ENCODE measurements at regions not wholly inside any gene's neighbourhood (a gene's known extent, or its start where the extent isn't known, plus 50 kb on each side); places are given as distances from the start of the nearest gene placed in this dataset.

- Histone ChIP-seq H3K9ac (ENCODE audit: low read length) (no peak overlapping the region), H3K4me2 (ENCODE audit: low read depth, low read length, poor library complexity, severe bottlenecking) (no peak overlapping the region), H3K4me3 (ENCODE audit: insufficient read depth, low read length, poor library complexity, severe bottlenecking) (no peak overlapping the region), H3K9me2 (replicated peaks; ENCODE audit: insufficient read depth, low read length) (0 out of 2 replicates have a peak, but pooled peaks cover 3% of the 10 kb centered on the region), H3F3A (ENCODE audit: insufficient read depth) (no peaks in the 10 kb centered on the region), H3K27me3 (ENCODE audit: low read length) (no peaks in the 10 kb centered on the region), H3K27ac (ENCODE audit: low read depth, low read length) (no peak overlapping the region), H3K9me3 (ENCODE audit: insufficient read depth, low read length) (no peaks in the 10 kb centered on the region), H2AFZ (ENCODE audit: low read depth, low read length, severe bottlenecking) (no peak overlapping the region), H3K36me3 (ENCODE audit: low read length) (no peaks in the 10 kb centered on the region), H3K79me2 (ENCODE audit: insufficient read depth, low read length) (no peaks in the 10 kb centered on the region), H4K20me1 (ENCODE audit: low read depth, low read length) (no peaks in the 10 kb centered on the region)
- TF ChIP-seq CTCF (IDR thresholded peaks at IDR 0.05; ENCODE audit: insufficient read depth, low read length, poor library complexity, severe bottlenecking) (no peak), EZH2phosphoT487 (conservative IDR thresholded peaks at IDR 0.05; ENCODE audit: low read length) (no peak)
Observed at GRCh38 chr2:59428940-59429339, 1124.5 kb downstream of the BCL11A start.

GRCh38 chr2:59427980-59428379, 1125.5 kb downstream of the BCL11A start:
- TF ChIP-seq EZH2phosphoT487 (conservative IDR thresholded peaks at IDR 0.05; ENCODE audit: low read length) (no peak), CTCF (IDR thresholded peaks at IDR 0.05; ENCODE audit: insufficient read depth, low read length, poor library complexity, severe bottlenecking) (no peak)
- Histone ChIP-seq H3K9me2 (replicated peaks; ENCODE audit: insufficient read depth, low read length) (0 out of 2 replicates have a peak, but pooled peaks cover 3% of the 10 kb centered on the region), H3K36me3 (ENCODE audit: low read length) (no peaks in the 10 kb centered on the region), H3K4me3 (ENCODE audit: insufficient read depth, low read length, poor library complexity, severe bottlenecking) (no peak overlapping the region), H3K9ac (ENCODE audit: low read length) (no peak overlapping the region), H3F3A (ENCODE audit: insufficient read depth) (no peaks in the 10 kb centered on the region), H3K4me2 (ENCODE audit: low read depth, low read length, poor library complexity, severe bottlenecking) (no peak overlapping the region), H3K27ac (ENCODE audit: low read depth, low read length) (no peak overlapping the region), H2AFZ (ENCODE audit: low read depth, low read length, severe bottlenecking) (no peak overlapping the region), H3K27me3 (ENCODE audit: low read length) (no peaks in the 10 kb centered on the region), H3K79me2 (ENCODE audit: insufficient read depth, low read length) (no peaks in the 10 kb centered on the region), H3K9me3 (ENCODE audit: insufficient read depth, low read length) (no peaks in the 10 kb centered on the region), H4K20me1 (ENCODE audit: low read depth, low read length) (no peaks in the 10 kb centered on the region)

GRCh38 chr2:59425247-59425646, 1128.2 kb downstream of the BCL11A start:
- Histone ChIP-seq H3K79me2 (ENCODE audit: insufficient read depth, low read length) (no peaks in the 10 kb centered on the region), H3K36me3 (ENCODE audit: low read length) (no peaks in the 10 kb centered on the region), H2AFZ (ENCODE audit: low read depth, low read length, severe bottlenecking) (no peak overlapping the region), H3F3A (ENCODE audit: insufficient read depth) (no peaks in the 10 kb centered on the region), H3K9me3 (ENCODE audit: insufficient read depth, low read length) (no peaks in the 10 kb centered on the region), H3K27me3 (ENCODE audit: low read length) (no peaks in the 10 kb centered on the region), H4K20me1 (ENCODE audit: low read depth, low read length) (no peaks in the 10 kb centered on the region), H3K9me2 (replicated peaks; ENCODE audit: insufficient read depth, low read length) (0 out of 2 replicates have a peak, but pooled peaks cover 3% of the 10 kb centered on the region), H3K9ac (ENCODE audit: low read length) (no peak overlapping the region), H3K4me3 (ENCODE audit: insufficient read depth, low read length, poor library complexity, severe bottlenecking) (no peak overlapping the region), H3K27ac (ENCODE audit: low read depth, low read length) (no peak overlapping the region), H3K4me2 (ENCODE audit: low read depth, low read length, poor library complexity, severe bottlenecking) (no peak overlapping the region)
- TF ChIP-seq CTCF (IDR thresholded peaks at IDR 0.05; ENCODE audit: insufficient read depth, low read length, poor library complexity, severe bottlenecking) (no peak), EZH2phosphoT487 (conservative IDR thresholded peaks at IDR 0.05; ENCODE audit: low read length) (no peak)
